PC-3 (cell line): ENCODE measurements at regions not wholly inside any gene's neighbourhood (a gene's known extent, or its start where the extent isn't known, plus 50 kb on each side); places are given as distances from the start of the nearest gene placed in this dataset.

ENCODE experiments used
- EZH2 ChIP-seq: fragments of 300-600 bp; sonication (generic); IDR thresholded peaks from one replicate; pipeline ENCODE4 v1.6.1; 2017; ENCODE audit warnings: antibody characterized with exemption, mild to moderate bottlenecking, low read length; ENCODE audit not compliant: unreplicated experiment
- EZH2phosphoT487 ChIP-seq: fragments of 300-600 bp; sonication (generic); IDR thresholded peaks from 2 replicates; pipeline ENCODE4 v1.6.1; 2018; ENCODE audit warnings: mild to moderate bottlenecking, antibody characterized with exemption, low read length, borderline replicate concordance
- TF ChIP-seq, protein P1 (sequence below): fragments of 300-600 bp; sonication (generic); conservative IDR thresholded peaks from 2 replicates; pipeline ENCODE4 v1.5.1; 2017; ENCODE audit warnings: antibody characterized with exemption, low read depth, mild to moderate bottlenecking, low read length

DNA sequence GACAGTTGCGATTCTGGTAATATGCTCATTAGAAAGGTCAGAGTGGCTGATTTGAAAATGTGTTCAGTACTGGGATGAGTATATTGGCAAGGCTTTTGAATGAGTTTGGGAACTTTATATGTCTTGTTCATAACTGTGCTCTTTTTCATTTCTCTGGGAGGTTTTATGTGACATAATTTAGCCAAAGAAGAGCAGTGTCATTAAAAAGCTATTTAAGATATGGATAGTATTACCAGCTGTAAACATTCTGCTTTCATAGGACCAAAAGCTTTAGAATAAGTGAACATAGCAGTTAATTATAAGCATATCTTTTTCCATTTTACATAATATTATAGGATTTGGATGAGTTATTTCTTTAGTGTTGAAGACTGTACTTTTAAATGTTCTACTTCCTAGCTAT, 260.4 kb downstream of the TTC6 start:
- TF ChIP-seq EZH2phosphoT487, result no peak
- TF ChIP-seq, protein P1, sequence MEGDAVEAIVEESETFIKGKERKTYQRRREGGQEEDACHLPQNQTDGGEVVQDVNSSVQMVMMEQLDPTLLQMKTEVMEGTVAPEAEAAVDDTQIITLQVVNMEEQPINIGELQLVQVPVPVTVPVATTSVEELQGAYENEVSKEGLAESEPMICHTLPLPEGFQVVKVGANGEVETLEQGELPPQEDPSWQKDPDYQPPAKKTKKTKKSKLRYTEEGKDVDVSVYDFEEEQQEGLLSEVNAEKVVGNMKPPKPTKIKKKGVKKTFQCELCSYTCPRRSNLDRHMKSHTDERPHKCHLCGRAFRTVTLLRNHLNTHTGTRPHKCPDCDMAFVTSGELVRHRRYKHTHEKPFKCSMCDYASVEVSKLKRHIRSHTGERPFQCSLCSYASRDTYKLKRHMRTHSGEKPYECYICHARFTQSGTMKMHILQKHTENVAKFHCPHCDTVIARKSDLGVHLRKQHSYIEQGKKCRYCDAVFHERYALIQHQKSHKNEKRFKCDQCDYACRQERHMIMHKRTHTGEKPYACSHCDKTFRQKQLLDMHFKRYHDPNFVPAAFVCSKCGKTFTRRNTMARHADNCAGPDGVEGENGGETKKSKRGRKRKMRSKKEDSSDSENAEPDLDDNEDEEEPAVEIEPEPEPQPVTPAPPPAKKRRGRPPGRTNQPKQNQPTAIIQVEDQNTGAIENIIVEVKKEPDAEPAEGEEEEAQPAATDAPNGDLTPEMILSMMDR, result no peak
- TF ChIP-seq EZH2, result no peak
